NCI-H748 treated with DMSO at 0.1 percent for 48 hours (cell line): ENCODE measurements at regions not wholly inside any gene's neighbourhood (a gene's known extent, or its start where the extent isn't known, plus 50 kb on each side); places are given as distances from the start of the nearest gene placed in this dataset.
"Not testable (repeated sequence)": the region's sequence is repeated elsewhere in the genome, so short reads cannot be mapped to it uniquely, and the experiment has no call there.

Experiments used
- DNase-seq: peaks from one replicate; lab custom pipeline; 2025; lab: John Stamatoyannopoulos, UW

GRCh38 chr16:9343276-9343675 is 251.8 kb downstream of the HAPSTR1 start:
- DNase-seq, result no peak

- DNase-seq, result no peak
Observed at GRCh38 chr16:9344508-9344907, 253.1 kb downstream of the HAPSTR1 start.

GRCh38 chr16:9345046-9345445 is 253.6 kb downstream of the HAPSTR1 start:
- DNase-seq, result no peak

- DNase-seq, result no peak
Observed at GRCh38 chr16:9345880-9346279, 254.4 kb downstream of the HAPSTR1 start.

- DNase-seq, result no peak
Observed at GRCh38 chr16:9348912-9349311, 257.5 kb downstream of the HAPSTR1 start.

- not testable (repeated sequence) for DNase-seq
Observed at GRCh38 chr16:9349373-9349960, 258.0 kb downstream of the HAPSTR1 start.

GRCh38 chr16:9350119-9350799 is 258.8 kb downstream of the HAPSTR1 start:
- not testable (repeated sequence) for DNase-seq

- DNase-seq, result no peak
Observed at GRCh38 chr16:9351440-9351839, 260.0 kb downstream of the HAPSTR1 start.

GRCh38 chr16:9351841-9352434 is 260.5 kb downstream of the HAPSTR1 start:
- no peak for DNase-seq

GRCh38 chr16:9357829-9358228 is 266.4 kb downstream of the HAPSTR1 start:
- DNase-seq, result no peak

- no peak for DNase-seq
Observed at GRCh38 chr16:9360075-9360474, 268.6 kb downstream of the HAPSTR1 start.

GRCh38 chr16:9362050-9362449 is 270.6 kb downstream of the HAPSTR1 start:
- DNase-seq, result no peak

- no peak for DNase-seq
Observed at GRCh38 chr16:9362604-9363003, 271.2 kb downstream of the HAPSTR1 start.

- no peak for DNase-seq
Observed at GRCh38 chr16:9363520-9363919, 272.1 kb downstream of the HAPSTR1 start.

- no peak for DNase-seq
Observed at GRCh38 chr16:9364721-9365369, 273.4 kb downstream of the HAPSTR1 start.

- DNase-seq, result no peak
Observed at GRCh38 chr16:9365370-9365728, 273.9 kb downstream of the HAPSTR1 start.

GRCh38 chr16:9366048-9366969 is 274.9 kb downstream of the HAPSTR1 start:
- no peak for DNase-seq

GRCh38 chr16:9370061-9370491 is 278.6 kb downstream of the HAPSTR1 start:
- DNase-seq, result no peak

GRCh38 chr16:9371713-9372448 is 280.4 kb downstream of the HAPSTR1 start:
- DNase-seq, result no peak

- DNase-seq, result no peak
Observed at GRCh38 chr16:9372934-9373890, 281.8 kb downstream of the HAPSTR1 start.
